HepG2 (cell line): ENCODE measurements at regions not wholly inside any gene's neighbourhood (a gene's known extent, or its start where the extent isn't known, plus 50 kb on each side); places are given as distances from the start of the nearest gene placed in this dataset.

ENCODE experiments used
- CBX2 ChIP-seq, 2 experiments: fragments of 200-600 bp in 1 of 2; sonication (generic); formaldehyde crosslinking in 1 of 2; IDR thresholded peaks; 2 replicates each; pipeline versions ENCODE4 v1.7.0 to v1.8.1; 2018 to 2022; ENCODE audit warnings: low read depth in 2 of 2, low read length in 1 of 2, mild to moderate bottlenecking in 1 of 2, missing genetic modification reagents in 1 of 2
- CREB1 ChIP-seq, 2 experiments: fragments of 450-650 bp in 1 of 2; IDR thresholded peaks; 2 replicates each; pipeline ENCODE4 v1.6.1; 2016 to 2017; ENCODE audit warnings: control low read depth in 1 of 2, mild to moderate bottlenecking in 1 of 2, missing compliant biosample characterization in 1 of 2, missing genetic modification characterization in 1 of 2
- CTCF ChIP-seq: sonication (generic); formaldehyde crosslinking; IDR thresholded peaks from 2 replicates; pipeline ENCODE4 v1.5.0; 2020; ENCODE audit warnings: mild to moderate bottlenecking, missing genetic modification reagents, moderate library complexity
- ESRRA ChIP-seq: sonication (generic); formaldehyde crosslinking; IDR thresholded peaks from 2 replicates; pipeline ENCODE4 v1.5.1; 2020; ENCODE audit warnings: mild to moderate bottlenecking, low read depth, missing genetic modification reagents
- NR2F1 ChIP-seq, 2 experiments: fragments of 450-650 bp in 1 of 2; formaldehyde crosslinking in 1 of 2; IDR thresholded peaks; 2 replicates each; pipeline versions ENCODE4 v1.5.0 to v1.6.1; 2016 to 2020; ENCODE audit warnings: mild to moderate bottlenecking in 1 of 2, missing compliant biosample characterization in 1 of 2, missing genetic modification reagents in 1 of 2, moderate library complexity in 1 of 2
- POLR2A ChIP-seq, 2 experiments: IDR thresholded peaks; 2 replicates each; pipeline ENCODE4 v1.6.1; 2011; ENCODE audit warnings: low read depth in 2 of 2, low read length in 2 of 2, mild to moderate bottlenecking in 1 of 2, moderate library complexity in 1 of 2; ENCODE audit not compliant: insufficient read depth in 1 of 2
- TAF1 ChIP-seq: sonication (generic); formaldehyde crosslinking; IDR thresholded peaks from 2 replicates; pipeline ENCODE4 v1.4.0; 2020; ENCODE audit warnings: missing genetic modification reagents
- TCF7 ChIP-seq: sonication (generic); IDR thresholded peaks from 2 replicates; pipeline ENCODE4 v1.6.1; 2016; ENCODE audit warnings: antibody characterized with exemption, low read depth
- ZNF335 ChIP-seq: sonication (generic); formaldehyde crosslinking; IDR thresholded peaks from 2 replicates; pipeline ENCODE4 v1.4.0; 2020; ENCODE audit warnings: missing genetic modification reagents

- no peak for TF ChIP-seq ZNF335 (CRISPR knock-in tag)
- peak; percentile 38; the same call in 1 of the 2 replicates for TF ChIP-seq TCF7
- no peak for TF ChIP-seq CBX2 (IDR thresholded peaks at IDR 0.05; ENCODE audit: low read depth, low read length)
- no peak for TF ChIP-seq CBX2 (CRISPR knock-in tag; IDR thresholded peaks at IDR 0.05; ENCODE audit: low read depth)
- no peak for TF ChIP-seq TAF1
- no peak for TF ChIP-seq CTCF
- TF ChIP-seq POLR2A (IDR thresholded peaks at IDR 0.05; ENCODE audit: insufficient read depth in 1 of 2, low read depth in 2 of 2, low read length in 2 of 2) = no peak
- TF ChIP-seq ESRRA (CRISPR knock-in tag) = no peak
- TF ChIP-seq NR2F1 (CRISPR knock-in tag; IDR thresholded peaks at IDR 0.05) = peak; percentile 79 to 92
- TF ChIP-seq CREB1 (IDR thresholded peaks at IDR 0.05) = no peak
- peak; percentile 42; the same call in 1 of the 2 replicates for TF ChIP-seq CREB1 (CRISPR knock-in tag; IDR thresholded peaks at IDR 0.05)
Observed at GRCh38 chr14:50018201-50018932, 98.0 kb downstream of the VCPKMT start.
